Karpas-422 (cell line): ENCODE measurements at regions not wholly inside any gene's neighbourhood (a gene's known extent, or its start where the extent isn't known, plus 50 kb on each side); places are given as distances from the start of the nearest gene placed in this dataset.
"Not testable (repeated sequence)": the region's sequence is repeated elsewhere in the genome, so short reads cannot be mapped to it uniquely, and the experiment has no call there.

Experiments used
- DNase-seq: peaks from one replicate; pipeline ENCODE4 v3.0.0-alpha.2; 2015
- H2AFZ ChIP-seq: fragments of 200-600 bp; sonication (generic); 2 replicates; pipeline ENCODE4 v1.6.1; 2014; ENCODE audit warnings: antibody characterized with exemption, low read length, mixed read lengths
- H3K27ac ChIP-seq: fragments of 200-600 bp; sonication (generic); 2 replicates; pipeline ENCODE4 v1.5.1; 2014; ENCODE audit warnings: mild to moderate bottlenecking, low read length, moderate library complexity
- H3K27me3 ChIP-seq: fragments of 200-600 bp; sonication (generic); 2 replicates; pipeline ENCODE4 v1.6.1; 2014; ENCODE audit warnings: low read length, mixed read lengths
- H3K36me3 ChIP-seq: fragments of 200-600 bp; sonication (generic); 2 replicates; pipeline ENCODE4 v1.6.1; 2014; ENCODE audit warnings: low read length, mixed read lengths; ENCODE audit not compliant: insufficient read depth
- H3K4me1 ChIP-seq: fragments of 200-600 bp; sonication (generic); 2 replicates; pipeline ENCODE4 v1.6.1; 2014; ENCODE audit warnings: mild to moderate bottlenecking, low read length, mixed read lengths
- H3K4me2 ChIP-seq: fragments of 200-600 bp; sonication (generic); 2 replicates; pipeline ENCODE4 v1.6.1; 2014; ENCODE audit warnings: low read length, low read depth, mild to moderate bottlenecking; ENCODE audit not compliant: poor library complexity, severe bottlenecking
- H3K4me3 ChIP-seq: fragments of 200-600 bp; sonication (generic); 2 replicates; pipeline ENCODE4 v1.5.1; 2014; ENCODE audit warnings: mild to moderate bottlenecking, antibody characterized with exemption, low read length, mixed read lengths
- H3K79me2 ChIP-seq: fragments of 200-600 bp; sonication (generic); 2 replicates; pipeline ENCODE4 v1.6.1; 2014; ENCODE audit warnings: mild to moderate bottlenecking, low read length, mixed read lengths
- H3K9ac ChIP-seq: fragments of 200-600 bp; sonication (generic); 2 replicates; pipeline ENCODE4 v1.6.0; 2014; ENCODE audit warnings: low read length
- H3K9me2 ChIP-seq: fragments of 200-600 bp; sonication (generic), shearing (Covaris generic); replicated peaks from 2 replicates; pipeline ENCODE4 v1.6.0; 2014; ENCODE audit warnings: mild to moderate bottlenecking, low read length, moderate library complexity; ENCODE audit not compliant: insufficient read depth
- H3K9me3 ChIP-seq: fragments of 300-700, 200-600 bp; sonication (generic); 2 replicates; pipeline ENCODE4 v1.6.1; 2014; ENCODE audit warnings: low read length, mixed read lengths
- H4K20me1 ChIP-seq: fragments of 200-600 bp; sonication (generic); 2 replicates; pipeline ENCODE4 v1.6.1; 2014; ENCODE audit warnings: mild to moderate bottlenecking, antibody characterized with exemption, low read length, low read depth; ENCODE audit not compliant: insufficient read depth

DNA sequence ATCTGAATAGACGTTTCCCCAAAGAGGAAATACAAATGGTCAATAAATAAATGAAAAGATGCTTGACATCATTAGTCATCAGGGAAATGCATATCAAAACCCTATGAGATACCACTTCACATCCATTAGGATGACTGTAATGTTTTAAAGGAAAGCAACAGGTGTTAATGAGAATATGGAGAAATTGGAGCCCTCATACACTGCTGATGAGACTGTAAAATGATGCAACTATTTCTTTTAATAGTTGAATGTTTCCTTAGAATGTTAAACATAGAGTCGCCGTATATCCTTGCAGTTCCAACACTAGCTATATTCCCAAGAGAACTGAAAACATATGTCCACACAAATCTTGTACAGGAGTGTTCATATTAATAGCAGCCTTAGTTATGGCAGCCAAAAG lies 133.2 kb downstream of the SLC38A4 start:
- H3K27me3 ChIP-seq, result no peaks in the 10 kb centered on the region
- no peaks in the 10 kb centered on the region for H3K4me1 ChIP-seq
- H3K36me3 ChIP-seq, result no peaks in the 10 kb centered on the region
- no peak overlapping the region for H3K4me3 ChIP-seq
- H3K27ac ChIP-seq, result no peak overlapping the region
- H4K20me1 ChIP-seq, result no peaks in the 10 kb centered on the region
- no peak for DNase-seq
- H3K79me2 ChIP-seq, result no peaks in the 10 kb centered on the region
- no peak overlapping the region for H3K4me2 ChIP-seq
- no peaks in the 10 kb centered on the region for H3K9me2 ChIP-seq
- H2AFZ ChIP-seq, result no peak overlapping the region
- H3K9ac ChIP-seq, result no peak overlapping the region
- no peaks in the 10 kb centered on the region for H3K9me3 ChIP-seq

DNA sequence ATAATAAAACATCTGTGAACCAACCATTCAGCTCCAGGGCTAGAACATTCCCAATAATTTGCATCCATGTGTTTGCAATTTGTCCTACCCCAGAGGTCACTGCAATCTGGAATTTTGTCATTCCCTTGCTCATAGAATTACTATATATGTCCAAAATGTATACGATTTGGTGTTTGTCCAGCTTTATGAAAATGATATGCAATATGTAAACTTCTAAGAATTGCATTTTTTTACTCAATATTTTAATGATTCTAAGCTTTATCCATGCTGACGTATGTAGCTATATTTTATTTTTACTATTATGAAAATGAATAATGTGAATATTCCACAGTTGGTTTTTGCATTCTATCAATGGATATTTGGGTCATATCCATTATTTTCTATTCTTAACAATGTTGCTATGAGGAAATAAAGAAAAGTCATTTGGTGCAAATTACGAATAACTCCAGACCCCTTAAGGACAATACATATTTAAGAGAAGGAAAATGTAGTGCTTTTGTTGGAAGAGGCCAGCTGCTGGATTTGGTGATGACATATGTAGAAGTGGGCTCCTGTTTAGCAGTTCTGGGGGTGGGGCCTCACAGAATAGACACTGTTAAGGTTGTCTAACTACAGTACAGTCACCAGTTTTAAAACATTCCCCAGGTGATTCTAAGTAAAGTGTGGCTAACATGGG lies 139.4 kb downstream of the SLC38A4 start:
- Histone ChIP-seq H2AFZ (no peak overlapping the region), H3K27ac (no peak overlapping the region), H3K9me2 (no peaks in the 10 kb centered on the region), H4K20me1 (no peaks in the 10 kb centered on the region), H3K4me3 (no peak overlapping the region), H3K4me1 (no peaks in the 10 kb centered on the region), H3K9me3 (no peaks in the 10 kb centered on the region), H3K27me3 (no peaks in the 10 kb centered on the region), H3K4me2 (no peak overlapping the region), H3K79me2 (no peaks in the 10 kb centered on the region), H3K9ac (no peak overlapping the region), H3K36me3 (no peaks in the 10 kb centered on the region)
- DNase-seq, result no peak

DNA sequence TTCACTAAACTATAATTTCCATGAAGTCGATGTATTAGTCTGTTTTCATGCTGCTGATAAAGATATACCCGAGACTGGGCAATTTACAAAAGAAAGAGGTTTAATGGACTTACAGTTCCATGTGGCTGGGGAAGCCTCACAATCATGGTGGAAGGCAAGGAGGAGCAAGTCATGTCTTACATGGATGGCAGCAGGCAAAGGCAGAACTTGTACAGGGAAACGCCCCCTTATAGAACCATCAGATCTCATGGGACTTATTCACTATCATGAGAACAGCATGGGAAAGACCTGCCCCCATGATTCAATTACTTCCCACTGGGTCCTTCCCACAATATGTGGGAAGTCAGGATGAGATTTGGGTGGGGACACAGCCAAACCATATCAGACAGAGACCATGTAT lies 141.6 kb downstream of the SLC38A4 start:
- not testable (repeated sequence) for H4K20me1 ChIP-seq, H3K27ac ChIP-seq, H2AFZ ChIP-seq, H3K9me2 ChIP-seq, DNase-seq, H3K27me3 ChIP-seq, H3K4me2 ChIP-seq, H3K9ac ChIP-seq, H3K4me1 ChIP-seq, H3K36me3 ChIP-seq, H3K4me3 ChIP-seq, H3K79me2 ChIP-seq, H3K9me3 ChIP-seq

DNA sequence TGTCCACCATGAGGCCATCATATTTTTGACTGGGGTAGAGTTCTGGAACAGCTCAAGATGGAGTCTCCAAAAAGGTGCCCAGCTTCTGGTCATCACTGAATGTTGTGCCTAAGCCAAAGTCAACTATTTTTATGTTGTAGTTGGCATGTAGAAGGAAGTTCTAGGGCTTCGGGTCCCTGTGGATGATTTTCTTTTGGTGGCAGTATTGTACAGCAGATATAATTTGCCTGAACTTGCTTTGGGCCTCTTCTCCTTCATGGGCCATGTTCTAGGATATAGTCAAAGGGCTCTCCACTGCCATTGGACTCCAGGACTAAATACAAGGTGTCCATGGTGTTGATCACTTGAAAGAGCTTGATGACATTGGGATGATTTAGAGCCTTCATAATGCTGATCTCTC lies 143.6 kb downstream of the SLC38A4 start:
- Histone ChIP-seq H3K79me2 (no peaks in the 10 kb centered on the region), H3K9ac (no peak overlapping the region), H3K27me3 (0 out of 2 replicates have a peak, but pooled peaks cover 3% of the 10 kb centered on the region), H3K27ac (no peak overlapping the region), H3K4me3 (no peak overlapping the region), H3K9me2 (no peaks in the 10 kb centered on the region), H3K4me1 (no peaks in the 10 kb centered on the region), H4K20me1 (no peaks in the 10 kb centered on the region), H3K9me3 (no peaks in the 10 kb centered on the region), H3K4me2 (no peak overlapping the region), H3K36me3 (no peaks in the 10 kb centered on the region), H2AFZ (no peak overlapping the region)
- DNase-seq, result no peak

DNA sequence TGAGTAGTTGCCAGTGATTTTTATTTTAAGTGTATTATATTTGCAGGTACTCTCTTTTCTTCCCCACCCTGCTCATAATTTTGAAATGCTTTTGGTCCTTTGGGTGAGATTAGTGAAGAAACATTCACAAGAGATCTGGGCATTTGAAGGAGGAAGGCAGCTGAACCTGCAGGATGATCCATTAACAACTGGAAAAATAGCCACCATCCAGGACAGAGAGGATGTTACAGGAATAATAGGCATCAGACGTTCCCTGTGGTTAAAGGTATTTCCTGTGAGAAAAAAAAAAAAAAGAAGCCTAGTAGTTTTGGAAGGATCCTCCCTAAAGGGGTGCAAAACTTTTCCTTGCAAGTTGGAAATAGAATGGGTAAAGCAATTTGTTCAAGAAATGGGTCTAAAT lies 145.3 kb downstream of the SLC38A4 start:
- Histone ChIP-seq H3K27ac (no peak overlapping the region), H3K79me2 (no peaks in the 10 kb centered on the region), H3K36me3 (no peaks in the 10 kb centered on the region), H4K20me1 (no peaks in the 10 kb centered on the region), H3K9ac (no peak overlapping the region), H3K9me3 (no peaks in the 10 kb centered on the region), H3K9me2 (no peaks in the 10 kb centered on the region), H3K27me3 (0 out of 2 replicates have a peak, but pooled peaks cover 3% of the 10 kb centered on the region), H2AFZ (no peak overlapping the region), H3K4me1 (no peaks in the 10 kb centered on the region), H3K4me2 (no peak overlapping the region), H3K4me3 (no peak overlapping the region)
- DNase-seq, result no peak

DNA sequence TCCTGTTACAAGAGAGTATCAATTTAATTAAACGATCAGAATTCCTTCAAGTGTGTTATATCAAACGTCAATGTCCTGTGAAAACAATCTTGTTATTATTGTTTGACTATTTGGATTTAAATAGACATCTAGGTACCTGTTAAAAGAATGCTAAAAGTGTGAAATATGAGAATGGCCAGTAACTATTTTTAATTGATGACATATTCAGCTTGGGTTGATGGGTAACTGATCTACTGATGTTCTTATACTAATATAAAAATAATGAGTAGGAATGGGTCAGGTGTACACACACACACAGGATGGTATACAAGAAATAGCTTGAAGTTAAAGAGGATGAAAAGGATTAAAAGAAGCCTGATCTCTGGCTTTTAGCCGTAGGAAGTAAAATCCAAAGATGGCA lies 146.0 kb downstream of the SLC38A4 start:
- Histone ChIP-seq H3K9ac (no peak overlapping the region), H2AFZ (no peak overlapping the region), H3K9me3 (no peaks in the 10 kb centered on the region), H3K4me3 (no peak overlapping the region), H3K27ac (no peak overlapping the region), H3K4me1 (no peaks in the 10 kb centered on the region), H4K20me1 (no peaks in the 10 kb centered on the region), H3K9me2 (no peaks in the 10 kb centered on the region), H3K36me3 (no peaks in the 10 kb centered on the region), H3K79me2 (no peaks in the 10 kb centered on the region), H3K4me2 (no peak overlapping the region), H3K27me3 (0 out of 2 replicates have a peak, but pooled peaks cover 3% of the 10 kb centered on the region)
- no peak for DNase-seq

DNA sequence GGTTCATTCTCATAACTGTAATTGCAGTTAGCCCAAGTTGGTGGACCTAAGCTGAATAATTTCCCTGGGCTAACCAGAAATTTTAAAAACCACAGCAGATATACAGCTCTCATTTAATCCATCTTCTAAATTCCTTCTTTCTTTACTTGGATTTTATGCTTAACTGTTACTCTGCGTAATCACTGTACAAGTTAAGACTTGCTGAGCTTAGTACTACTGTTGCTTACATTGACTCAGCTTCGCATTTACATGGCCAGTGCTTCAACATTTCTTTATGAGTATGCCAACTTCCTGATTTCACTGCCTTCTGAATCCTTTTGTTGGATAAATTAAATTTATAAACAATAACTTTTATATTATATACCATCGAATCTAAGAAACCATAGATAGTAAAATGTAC lies 147.4 kb downstream of the SLC38A4 start:
- Histone ChIP-seq H2AFZ (no peak overlapping the region), H3K9me3 (no peaks in the 10 kb centered on the region), H3K4me2 (no peak overlapping the region), H3K27ac (no peak overlapping the region), H3K36me3 (no peaks in the 10 kb centered on the region), H3K4me1 (no peaks in the 10 kb centered on the region), H3K4me3 (no peak overlapping the region), H3K9ac (no peak overlapping the region), H3K9me2 (no peaks in the 10 kb centered on the region), H4K20me1 (no peaks in the 10 kb centered on the region), H3K79me2 (no peaks in the 10 kb centered on the region), H3K27me3 (0 out of 2 replicates have a peak, but pooled peaks cover 3% of the 10 kb centered on the region)
- DNase-seq, result no peak

DNA sequence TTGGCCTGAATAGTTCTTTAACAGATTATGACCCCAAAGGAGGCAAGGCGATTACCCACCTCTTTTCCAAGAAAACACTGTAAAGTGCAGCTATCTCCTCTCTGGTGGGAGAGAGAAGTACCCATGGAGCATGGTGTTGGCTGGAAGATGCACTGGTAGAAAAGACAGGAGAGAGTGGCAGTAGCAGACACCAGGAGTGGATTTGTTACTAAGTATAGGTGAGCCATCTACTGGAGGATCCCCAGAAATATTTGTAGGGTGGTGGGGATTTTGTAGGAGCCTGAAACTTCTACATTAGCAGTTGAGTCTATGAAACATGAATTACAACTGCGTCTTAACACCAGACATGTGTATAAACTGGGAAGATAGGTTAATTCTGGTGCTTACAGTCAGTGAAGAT lies 148.0 kb downstream of the SLC38A4 start:
- Histone ChIP-seq H3K9me2 (no peaks in the 10 kb centered on the region), H3K27ac (no peak overlapping the region), H4K20me1 (no peaks in the 10 kb centered on the region), H3K4me1 (no peaks in the 10 kb centered on the region), H3K79me2 (no peaks in the 10 kb centered on the region), H3K9me3 (no peaks in the 10 kb centered on the region), H2AFZ (no peak overlapping the region), H3K4me2 (no peak overlapping the region), H3K36me3 (no peaks in the 10 kb centered on the region), H3K9ac (no peak overlapping the region), H3K27me3 (0 out of 2 replicates have a peak, but pooled peaks cover 3% of the 10 kb centered on the region), H3K4me3 (no peak overlapping the region)
- DNase-seq, result no peak
